DND-41 (cell line): ENCODE measurements at regions not wholly inside any gene's neighbourhood (a gene's known extent, or its start where the extent isn't known, plus 50 kb on each side); places are given as distances from the start of the nearest gene placed in this dataset.

ENCODE experiments used
- EZH2 ChIP-seq: IDR thresholded peaks from 3 replicates; pipeline ENCODE4 v1.6.1; 2012; ENCODE audit warnings: borderline replicate concordance, low read depth, mild to moderate bottlenecking, moderate library complexity, low read length, inconsistent platforms; ENCODE audit not compliant: severe bottlenecking
- TF ChIP-seq, protein P1 (sequence below): IDR thresholded peaks from 2 replicates; pipeline ENCODE4 v1.5.1; 2012; ENCODE audit warnings: borderline replicate concordance, low read length, moderate library complexity, mild to moderate bottlenecking; ENCODE audit not compliant: poor library complexity, severe bottlenecking; ENCODE audit errors: extremely low read depth

DNA sequence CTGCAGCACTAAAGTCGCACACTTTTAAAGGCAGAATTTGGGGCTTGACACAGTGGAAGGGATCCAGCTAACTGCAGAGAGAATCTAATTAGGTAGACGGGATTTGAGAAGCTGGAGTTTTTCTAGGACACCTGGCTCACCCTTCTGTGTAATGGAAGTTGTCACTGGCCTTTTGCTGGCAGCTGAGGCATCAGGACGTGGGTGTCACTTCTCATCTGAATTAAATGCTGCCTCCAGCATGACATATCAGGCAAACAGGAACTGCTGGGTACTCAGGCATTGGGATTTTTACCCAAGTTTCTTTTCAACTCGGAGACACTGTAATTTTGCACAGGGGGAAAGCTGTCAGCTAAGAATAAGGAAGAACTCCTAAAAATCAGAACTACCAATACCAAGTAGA, 861.9 kb upstream of the ARPP21 start:
- TF ChIP-seq, protein P1, sequence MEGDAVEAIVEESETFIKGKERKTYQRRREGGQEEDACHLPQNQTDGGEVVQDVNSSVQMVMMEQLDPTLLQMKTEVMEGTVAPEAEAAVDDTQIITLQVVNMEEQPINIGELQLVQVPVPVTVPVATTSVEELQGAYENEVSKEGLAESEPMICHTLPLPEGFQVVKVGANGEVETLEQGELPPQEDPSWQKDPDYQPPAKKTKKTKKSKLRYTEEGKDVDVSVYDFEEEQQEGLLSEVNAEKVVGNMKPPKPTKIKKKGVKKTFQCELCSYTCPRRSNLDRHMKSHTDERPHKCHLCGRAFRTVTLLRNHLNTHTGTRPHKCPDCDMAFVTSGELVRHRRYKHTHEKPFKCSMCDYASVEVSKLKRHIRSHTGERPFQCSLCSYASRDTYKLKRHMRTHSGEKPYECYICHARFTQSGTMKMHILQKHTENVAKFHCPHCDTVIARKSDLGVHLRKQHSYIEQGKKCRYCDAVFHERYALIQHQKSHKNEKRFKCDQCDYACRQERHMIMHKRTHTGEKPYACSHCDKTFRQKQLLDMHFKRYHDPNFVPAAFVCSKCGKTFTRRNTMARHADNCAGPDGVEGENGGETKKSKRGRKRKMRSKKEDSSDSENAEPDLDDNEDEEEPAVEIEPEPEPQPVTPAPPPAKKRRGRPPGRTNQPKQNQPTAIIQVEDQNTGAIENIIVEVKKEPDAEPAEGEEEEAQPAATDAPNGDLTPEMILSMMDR: no peak
- no peak for TF ChIP-seq EZH2
